A172 (cell line): ENCODE measurements at regions not wholly inside any gene's neighbourhood (a gene's known extent, or its start where the extent isn't known, plus 50 kb on each side); places are given as distances from the start of the nearest gene placed in this dataset.

Source experiments
- DNase-seq: peaks from one replicate; pipeline ENCODE4 v3.0.0-alpha.2; 2015; ENCODE audit warnings: low spot score

DNA sequence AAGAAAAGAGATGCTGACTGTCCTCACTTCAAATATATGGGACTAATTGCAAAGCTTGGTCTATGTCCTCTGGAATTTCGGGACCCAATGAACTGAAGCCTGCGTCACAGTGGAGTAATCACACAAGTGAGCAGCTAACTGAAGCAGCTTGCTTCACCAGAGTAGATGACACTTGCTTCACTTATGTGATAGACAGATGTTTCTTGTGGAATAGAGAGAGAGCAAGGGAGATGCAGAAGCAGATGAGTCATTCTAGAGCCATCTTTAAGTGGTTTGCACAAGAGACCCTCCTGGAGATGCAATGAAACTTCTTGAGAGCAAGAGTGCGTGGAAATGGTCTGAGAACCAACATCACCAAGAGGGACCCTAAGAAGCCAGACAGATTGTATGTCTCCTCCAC, 1537.1 kb upstream of the FLRT2 start:
- no peak for DNase-seq

DNA sequence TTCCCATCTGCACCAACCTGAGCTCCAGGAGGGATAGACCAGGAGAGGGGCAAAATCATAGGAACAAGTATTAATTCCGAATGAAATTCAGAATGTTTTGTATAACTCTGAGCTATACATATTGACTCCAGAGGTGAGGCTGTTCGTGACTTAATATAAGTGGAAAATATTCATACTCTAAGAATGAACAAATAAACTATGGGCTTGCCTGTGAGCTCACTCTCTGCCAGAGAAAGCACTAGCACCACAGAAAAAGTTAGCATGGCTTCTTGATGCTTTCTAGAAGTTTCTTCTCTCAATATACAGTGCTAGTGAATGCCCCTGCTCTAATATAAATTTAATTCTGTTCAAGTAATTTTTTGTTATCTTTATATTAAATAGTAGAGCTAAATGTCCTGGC, 1536.4 kb upstream of the FLRT2 start:
- no peak for DNase-seq

GRCh38 chr14:83994020-83994419, 1535.9 kb upstream of the FLRT2 start:
- DNase-seq: no peak

GRCh38 chr14:84001023-84001422, 1528.9 kb upstream of the FLRT2 start:
- no peak for DNase-seq

DNA sequence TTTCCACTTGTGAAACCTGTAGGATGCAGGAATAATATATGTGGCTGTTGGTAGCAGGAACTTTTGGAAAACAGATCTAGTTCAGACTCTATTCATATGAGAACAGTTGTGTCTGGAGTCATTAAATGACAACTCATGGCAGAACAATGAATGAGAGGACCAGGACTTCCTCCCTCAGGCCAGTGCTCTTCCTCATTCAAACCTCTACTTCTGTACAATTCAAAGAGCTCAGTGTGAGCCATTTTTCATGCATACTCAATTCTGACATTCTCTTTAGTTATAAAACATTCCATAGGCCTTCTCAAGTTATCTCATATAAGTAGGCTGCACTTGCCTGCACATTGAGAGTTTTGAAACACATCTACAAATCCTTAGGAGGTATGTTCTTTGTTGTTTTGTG, 1526.6 kb upstream of the FLRT2 start:
- DNase-seq: no peak

GRCh38 chr14:84006643-84007155, 1523.2 kb upstream of the FLRT2 start:
- DNase-seq: no peak

GRCh38 chr14:84013424-84013823, 1516.5 kb upstream of the FLRT2 start:
- DNase-seq: no peak

GRCh38 chr14:84017495-84017894, 1512.4 kb upstream of the FLRT2 start:
- DNase-seq: no peak

DNA sequence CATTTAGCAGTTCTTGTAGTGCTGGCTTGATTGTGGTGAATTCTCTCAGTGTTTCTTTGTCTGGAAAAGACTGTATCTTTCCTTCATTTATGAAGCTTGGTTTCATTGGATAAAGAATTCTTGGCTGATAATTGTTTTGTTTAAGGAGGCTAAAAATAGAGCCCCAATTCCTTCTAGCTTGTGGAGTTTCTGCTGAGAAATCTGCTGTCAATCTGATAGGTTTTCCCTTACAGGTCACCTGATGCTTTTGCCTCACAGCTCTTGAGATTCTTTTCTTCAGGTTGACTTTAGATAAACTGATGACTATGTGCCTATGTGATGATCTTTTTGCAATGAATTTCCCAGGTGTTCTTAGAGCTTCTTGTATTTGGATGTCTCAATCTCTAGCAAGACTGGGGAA, 1508.5 kb upstream of the FLRT2 start:
- no peak for DNase-seq

- no peak for DNase-seq
These were observed 1505.6 kb upstream of the FLRT2 start for GRCh38 chr14:84024231-84024820.

DNA sequence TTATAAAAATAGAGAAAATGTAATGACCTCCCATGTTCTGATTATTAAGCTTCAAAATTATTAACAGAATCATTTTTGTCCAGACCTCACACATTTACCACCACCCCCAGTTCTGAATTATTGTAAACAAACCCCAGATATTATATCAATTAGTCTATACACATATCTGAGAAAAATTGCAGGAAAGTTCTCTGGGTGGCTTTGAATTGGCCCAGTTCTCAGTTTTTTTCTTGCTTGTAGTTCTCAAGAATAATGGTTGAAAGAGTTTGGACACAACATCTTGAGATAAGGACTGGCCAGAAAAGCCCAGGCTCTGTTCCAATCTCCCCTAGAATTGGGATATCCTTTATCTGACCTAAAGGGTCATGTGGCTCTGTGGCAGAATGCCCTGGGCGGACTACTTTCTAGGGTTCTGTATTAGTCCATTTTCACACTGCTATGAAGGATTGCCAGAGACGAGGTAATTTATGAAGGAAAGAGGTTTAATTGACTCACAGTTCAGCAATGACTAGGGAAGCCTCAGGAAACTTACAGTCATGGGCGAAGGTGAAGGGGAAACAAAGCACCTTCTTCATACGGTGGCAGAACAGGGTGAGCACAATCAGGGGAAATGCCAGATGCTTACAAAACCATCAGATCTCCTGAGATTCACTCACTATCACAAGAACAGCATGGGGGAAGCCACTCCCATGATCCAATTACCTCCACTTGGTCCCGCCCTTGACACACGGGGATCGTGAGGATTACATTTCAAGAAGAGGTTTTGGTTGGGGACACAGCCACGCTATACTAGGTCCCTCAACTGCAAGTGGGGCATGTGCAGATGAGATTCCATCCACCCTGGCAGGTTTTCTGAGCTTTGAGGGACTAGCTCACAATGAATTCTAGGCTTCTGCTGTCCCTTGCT, 1504.6 kb upstream of the FLRT2 start:
- no peak for DNase-seq

DNA sequence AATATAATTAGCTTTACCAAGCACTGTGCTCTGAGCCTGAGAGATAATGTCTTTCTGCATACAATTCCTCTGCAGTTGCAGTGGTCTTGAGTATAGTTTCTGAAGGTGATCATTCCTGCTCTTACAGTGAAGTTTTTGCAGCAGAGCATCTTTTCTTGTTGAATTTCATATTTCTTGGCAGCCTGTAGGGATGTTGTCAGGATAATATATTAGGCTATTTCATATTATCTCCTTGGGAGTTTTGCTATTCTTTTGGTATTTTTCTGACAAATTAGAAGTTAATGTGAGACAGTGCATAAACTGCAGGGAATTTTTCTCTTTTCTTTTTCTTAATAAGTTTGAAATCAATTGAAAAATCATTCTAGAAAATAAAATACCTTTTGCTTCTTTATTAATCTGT, 1502.6 kb upstream of the FLRT2 start:
- no peak for DNase-seq

DNA sequence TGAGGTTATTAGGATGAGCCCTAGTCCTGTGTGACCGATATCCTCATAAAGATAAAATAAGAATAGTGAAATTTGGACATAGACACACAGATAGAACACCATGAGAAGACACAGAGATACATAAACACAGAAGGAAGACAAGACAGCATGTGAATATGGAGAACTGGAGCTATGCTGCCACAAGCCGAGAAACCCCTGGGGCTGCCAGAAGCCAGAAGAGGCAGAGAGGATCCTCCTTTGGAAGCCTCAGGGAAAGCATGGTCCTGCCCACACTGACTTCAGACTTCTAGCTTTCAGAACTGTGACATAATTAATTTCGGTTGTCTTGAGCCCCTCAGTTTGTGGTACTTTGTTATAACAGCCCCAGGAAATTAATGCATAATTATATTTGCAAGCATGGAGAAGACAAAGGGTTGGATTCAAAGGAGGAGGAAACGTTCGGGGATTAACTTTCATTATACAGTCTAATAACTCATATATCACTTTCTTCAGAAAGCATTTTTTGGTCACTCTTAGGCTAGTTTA, 1501.8 kb upstream of the FLRT2 start:
- no peak for DNase-seq

DNA sequence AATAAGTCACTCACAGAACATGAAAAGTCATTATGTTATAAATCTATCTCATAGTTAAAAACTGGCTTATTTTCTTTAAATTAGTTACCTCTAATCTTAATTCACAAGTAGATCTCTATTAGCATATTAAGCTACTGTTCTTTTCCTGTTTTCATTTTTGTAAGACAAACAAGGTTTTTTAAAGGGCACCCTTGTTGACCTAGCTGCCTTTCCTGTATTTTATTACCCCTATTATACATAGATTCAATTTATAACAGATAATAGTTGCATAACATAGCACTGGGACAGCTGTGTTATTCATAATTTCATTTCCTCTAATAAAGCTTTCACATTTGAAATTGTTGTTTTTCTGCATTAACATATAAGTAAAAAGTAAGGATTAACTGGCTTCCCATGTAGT, 1500.7 kb upstream of the FLRT2 start:
- no peak for DNase-seq

GRCh38 chr14:84029720-84030119, 1500.2 kb upstream of the FLRT2 start:
- no peak for DNase-seq

- peak; percentile 76 for DNase-seq
These were observed 1493.1 kb upstream of the FLRT2 start for GRCh38 chr14:84036840-84037239.

- DNase-seq: no peak
These were observed 1492.4 kb upstream of the FLRT2 start for GRCh38 chr14:84037593-84037992.

- no peak for DNase-seq
These were observed 1489.8 kb upstream of the FLRT2 start for GRCh38 chr14:84040101-84040500.

GRCh38 chr14:84041421-84041820, 1488.5 kb upstream of the FLRT2 start:
- no peak for DNase-seq

GRCh38 chr14:84042992-84043391, 1487.0 kb upstream of the FLRT2 start:
- no peak for DNase-seq

GRCh38 chr14:84064316-84065125, 1465.4 kb upstream of the FLRT2 start:
- DNase-seq: no peak

DNA sequence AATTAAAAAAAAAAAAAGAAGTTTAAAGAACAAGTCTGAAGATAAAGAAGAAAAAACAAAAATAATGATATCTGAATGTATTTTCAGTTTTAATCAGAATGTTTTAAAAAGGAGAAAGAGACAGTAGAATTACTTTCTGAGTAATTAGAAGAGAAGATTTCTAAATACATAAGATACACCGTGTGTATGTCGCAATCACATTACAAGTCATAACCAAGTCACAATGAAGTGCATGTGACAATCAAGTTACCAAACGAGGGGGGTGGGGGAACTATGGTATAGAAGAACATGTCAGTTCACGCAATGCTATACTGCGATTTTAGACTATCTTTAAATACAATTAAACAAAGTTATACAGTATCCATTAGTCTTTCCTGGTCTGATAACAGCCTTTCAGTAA, 1464.1 kb upstream of the FLRT2 start:
- no peak for DNase-seq
